AG04449 (cell line): ENCODE measurements at regions not wholly inside any gene's neighbourhood (a gene's known extent, or its start where the extent isn't known, plus 50 kb on each side); places are given as distances from the start of the nearest gene placed in this dataset.

Experiments used
- CTCF ChIA-PET: fragments of 350-600 bp; formaldehyde crosslinking; extraction: SDS; loops from one replicate; lab custom pipeline; 2021; ENCODE audit warnings: antibody characterized with exemption; lab: Yijun Ruan, JAX
- POLR2A ChIA-PET: fragments of 400-600, 350-600 bp; formaldehyde crosslinking; extraction: SDS; loops from one replicate; lab custom pipeline; 2020; ENCODE audit warnings: antibody characterized with exemption, inconsistent platforms; lab: Yijun Ruan, JAX
- DNase-seq: peaks from one replicate; pipeline ENCODE4 v3.0.0-alpha.2; 2010; ENCODE audit warnings: low read depth, low spot score
- H3K4me3 ChIP-seq: 2 replicates; pipeline ENCODE4 v1.5.1; 2011; ENCODE audit warnings: low read depth, mild to moderate bottlenecking, control low read depth, low read length
- TF ChIP-seq, protein P1 (sequence below): IDR thresholded peaks from one replicate; pipeline ENCODE4 v1.5.1; 2011; ENCODE audit warnings: mild to moderate bottlenecking, moderate library complexity, low read length, control low read depth, inconsistent platforms; ENCODE audit not compliant: insufficient read depth; ENCODE audit errors: missing control alignments

DNA sequence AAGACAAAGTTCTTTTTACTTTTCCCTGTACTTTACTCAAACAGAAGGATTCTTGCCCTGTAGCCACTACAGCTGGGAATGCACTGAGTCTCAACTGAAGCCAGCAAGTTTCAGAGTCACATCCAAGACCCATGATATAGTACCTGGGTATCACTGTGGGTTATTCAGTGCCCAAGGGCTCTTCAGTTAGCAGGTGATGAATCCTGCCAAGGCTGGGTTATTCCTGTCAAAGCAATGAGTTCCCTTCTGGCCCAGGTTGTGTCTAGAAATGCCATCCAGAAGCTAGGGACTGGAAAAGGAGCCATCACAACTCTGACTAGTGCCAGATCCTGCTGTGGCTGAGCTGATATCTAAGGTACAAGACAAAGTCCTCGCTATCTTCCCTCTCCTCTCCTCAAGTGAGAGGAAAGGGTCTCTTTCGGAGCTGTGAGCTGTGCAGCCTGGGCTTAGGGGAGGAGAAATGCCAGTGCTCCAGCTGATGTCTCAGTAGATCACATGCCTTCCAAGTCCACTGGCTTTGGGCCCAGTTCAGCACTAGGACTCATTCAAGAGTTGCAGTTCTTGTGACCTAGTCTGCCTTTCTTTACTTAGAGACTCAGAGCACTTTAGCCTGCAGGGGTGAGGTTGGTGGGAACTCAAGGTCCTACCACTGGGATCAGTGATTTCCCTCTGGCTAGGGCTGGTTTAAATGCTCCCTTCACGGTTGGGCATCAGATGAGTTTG is 369.4 kb downstream of the TBX15 start:
- DNase-seq = no peak
- no peak overlapping the region for H3K4me3 ChIP-seq
- ChIA-PET POLR2A (no interaction called here), CTCF (no interaction called here)
- TF ChIP-seq, protein P1, sequence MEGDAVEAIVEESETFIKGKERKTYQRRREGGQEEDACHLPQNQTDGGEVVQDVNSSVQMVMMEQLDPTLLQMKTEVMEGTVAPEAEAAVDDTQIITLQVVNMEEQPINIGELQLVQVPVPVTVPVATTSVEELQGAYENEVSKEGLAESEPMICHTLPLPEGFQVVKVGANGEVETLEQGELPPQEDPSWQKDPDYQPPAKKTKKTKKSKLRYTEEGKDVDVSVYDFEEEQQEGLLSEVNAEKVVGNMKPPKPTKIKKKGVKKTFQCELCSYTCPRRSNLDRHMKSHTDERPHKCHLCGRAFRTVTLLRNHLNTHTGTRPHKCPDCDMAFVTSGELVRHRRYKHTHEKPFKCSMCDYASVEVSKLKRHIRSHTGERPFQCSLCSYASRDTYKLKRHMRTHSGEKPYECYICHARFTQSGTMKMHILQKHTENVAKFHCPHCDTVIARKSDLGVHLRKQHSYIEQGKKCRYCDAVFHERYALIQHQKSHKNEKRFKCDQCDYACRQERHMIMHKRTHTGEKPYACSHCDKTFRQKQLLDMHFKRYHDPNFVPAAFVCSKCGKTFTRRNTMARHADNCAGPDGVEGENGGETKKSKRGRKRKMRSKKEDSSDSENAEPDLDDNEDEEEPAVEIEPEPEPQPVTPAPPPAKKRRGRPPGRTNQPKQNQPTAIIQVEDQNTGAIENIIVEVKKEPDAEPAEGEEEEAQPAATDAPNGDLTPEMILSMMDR = no peak

GRCh38 chr1:118617916-118618315 is 370.2 kb downstream of the TBX15 start:
- H3K4me3 ChIP-seq = no peak overlapping the region
- TF ChIP-seq, protein P1 = no peak
- CTCF ChIA-PET = no interaction called here
- no peak for DNase-seq
- POLR2A ChIA-PET = no interaction called here

DNA sequence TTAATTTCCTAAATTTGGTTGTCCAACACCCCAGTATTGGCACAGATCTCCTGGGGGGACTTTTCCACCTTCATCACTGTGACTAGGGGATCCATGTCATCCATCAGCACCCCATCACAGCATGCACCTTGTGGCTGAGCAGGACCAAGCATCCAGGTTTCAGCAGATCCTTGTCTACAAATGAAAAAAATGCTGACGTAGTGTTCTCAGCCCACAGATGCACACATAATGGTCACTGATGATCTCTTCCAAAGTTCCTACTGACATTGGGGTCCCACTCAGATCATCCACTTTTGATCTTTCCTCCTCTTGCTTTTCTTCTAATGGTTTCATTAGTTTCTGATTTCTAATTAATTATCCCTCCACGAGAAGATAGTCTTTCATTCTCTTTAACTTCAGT is 373.1 kb downstream of the TBX15 start:
- POLR2A ChIA-PET = no interaction called here
- TF ChIP-seq, protein P1 = no peak
- CTCF ChIA-PET = no interaction called here
- H3K4me3 ChIP-seq = no peak overlapping the region
- DNase-seq = no peak

- CTCF ChIA-PET = interaction anchor here (0.7 kb wide), 1 partner anchor 252 kb away, joined by 3 read pairs; no protein-coding TSS in a partner anchor
Observed at GRCh38 chr1:118589238-118589846, 398.8 kb downstream of the TBX15 start.

DNA sequence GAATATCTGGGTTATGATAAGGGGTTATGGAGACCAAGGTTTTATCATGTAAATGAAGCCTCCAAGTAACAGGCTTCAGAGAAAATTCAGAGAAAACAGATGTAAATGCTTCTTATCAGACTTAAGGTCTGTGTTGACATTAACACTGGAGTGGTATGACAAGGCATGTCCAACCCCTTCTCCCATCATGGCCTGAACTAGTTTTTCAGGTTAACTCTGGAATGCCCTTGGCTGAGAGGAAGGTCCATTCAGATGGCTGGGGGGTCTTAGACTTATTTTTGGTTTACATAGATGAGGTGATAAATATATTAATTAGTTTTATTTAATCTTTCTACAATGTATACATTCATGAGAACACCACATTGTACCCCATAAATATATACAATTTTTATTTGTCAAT is 399.6 kb downstream of the TBX15 start:
- ChIA-PET CTCF (interaction anchor here (0.7 kb wide), 1 partner anchor 251 kb away, joined by 3 read pairs; no protein-coding TSS in a partner anchor), POLR2A (no interaction called here)
- DNase-seq = no peak
- no peak overlapping the region for H3K4me3 ChIP-seq
- TF ChIP-seq, protein P1 = no peak

More at GRCh38 chr1:118589238-118589846, 398.8 kb downstream of the TBX15 start:
- TF ChIP-seq, protein P1 = no peak
- POLR2A ChIA-PET = no interaction called here
- H3K4me3 ChIP-seq = no peak overlapping the region
- no peak for DNase-seq

DNA sequence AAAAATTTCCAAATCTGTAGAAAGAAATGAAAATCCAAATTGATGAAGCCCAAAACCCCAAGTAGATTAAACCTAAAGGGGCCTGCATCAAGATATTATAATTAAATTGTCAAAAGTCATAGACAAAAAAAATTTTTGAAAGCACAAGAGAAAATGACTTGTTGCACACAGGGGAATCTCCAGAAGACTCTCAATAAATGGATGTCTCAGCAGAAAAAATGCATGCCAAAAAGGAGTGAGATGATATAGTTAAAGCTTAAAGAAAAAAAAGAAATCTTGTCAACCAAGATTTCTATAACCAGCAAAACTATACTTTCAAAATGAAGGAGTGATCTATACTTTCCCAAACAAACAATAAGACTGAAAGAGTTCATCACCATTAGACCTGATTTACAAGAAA is 393.2 kb upstream of the SPAG17 start:
- POLR2A ChIA-PET = no interaction called here
- TF ChIP-seq, protein P1 = no peak
- CTCF ChIA-PET = no interaction called here
- DNase-seq = no peak
- H3K4me3 ChIP-seq = no peak overlapping the region
